NCI-H2196 (cell line): ENCODE measurements at regions not wholly inside any gene's neighbourhood (a gene's known extent, or its start where the extent isn't known, plus 50 kb on each side); places are given as distances from the start of the nearest gene placed in this dataset.

Experiments
- DNase-seq: peaks from one replicate; lab custom pipeline; 2025; ENCODE audit not compliant: unreplicated experiment; lab: John Stamatoyannopoulos, UW

- DNase-seq = no peak
Measured at GRCh38 chr7:115153176-115153575, 231.3 kb downstream of the MDFIC start.

GRCh38 chr7:115146148-115146547, 224.3 kb downstream of the MDFIC start:
- DNase-seq = no peak

GRCh38 chr7:115145512-115145911, 223.6 kb downstream of the MDFIC start:
- no peak for DNase-seq

- no peak for DNase-seq
Measured at GRCh38 chr7:115137816-115138215, 215.9 kb downstream of the MDFIC start.

- DNase-seq = no peak
Measured at GRCh38 chr7:115136796-115137443, 215.0 kb downstream of the MDFIC start.

GRCh38 chr7:115135769-115136410, 214.0 kb downstream of the MDFIC start:
- no peak for DNase-seq

- no peak for DNase-seq
Measured at GRCh38 chr7:115135146-115135545, 213.3 kb downstream of the MDFIC start.

GRCh38 chr7:115133248-115133647, 211.4 kb downstream of the MDFIC start:
- no peak for DNase-seq

- no peak for DNase-seq
Measured at GRCh38 chr7:115132096-115132495, 210.2 kb downstream of the MDFIC start.

GRCh38 chr7:115128154-115128553, 206.3 kb downstream of the MDFIC start:
- DNase-seq = no peak

- no peak for DNase-seq
Measured at GRCh38 chr7:115127399-115128021, 205.6 kb downstream of the MDFIC start.

GRCh38 chr7:115125750-115126149, 203.9 kb downstream of the MDFIC start:
- DNase-seq = no peak

GRCh38 chr7:115125312-115125711, 203.4 kb downstream of the MDFIC start:
- DNase-seq = no peak

GRCh38 chr7:115124409-115124939, 202.6 kb downstream of the MDFIC start:
- DNase-seq = no peak

- DNase-seq = no peak
Measured at GRCh38 chr7:115123441-115123840, 201.5 kb downstream of the MDFIC start.

- no peak for DNase-seq
Measured at GRCh38 chr7:115122388-115122787, 200.5 kb downstream of the MDFIC start.

- DNase-seq = no peak
Measured at GRCh38 chr7:115117748-115118147, 195.9 kb downstream of the MDFIC start.

GRCh38 chr7:115116773-115117715, 195.2 kb downstream of the MDFIC start:
- DNase-seq = no peak

- no peak for DNase-seq
Measured at GRCh38 chr7:115113776-115114175, 191.9 kb downstream of the MDFIC start.

- DNase-seq = no peak
Measured at GRCh38 chr7:115113131-115113530, 191.2 kb downstream of the MDFIC start.

GRCh38 chr7:115110523-115110922, 188.6 kb downstream of the MDFIC start:
- DNase-seq = no peak
